ENCODE measurements at regions not wholly inside any gene's neighbourhood (a gene's known extent, or its start where the extent isn't known, plus 50 kb on each side); places are given as distances from the start of the nearest gene placed in this dataset.
A peak's percentile ranks its signal among the peaks of the same experiment; 100 is the strongest.
"Not testable (repeated sequence)": the region's sequence is repeated elsewhere in the genome, so short reads cannot be mapped to it uniquely, and the experiment has no call there.

- no peak for TF ChIP-seq CTCF (IDR thresholded peaks at IDR 0.05; ENCODE audit: low read depth, low read length)
- Histone ChIP-seq H3K4me3 (ENCODE audit: low read depth, low read length) (no peak overlapping the region), H3K9me3 (ENCODE audit: severe bottlenecking) (no peaks in the 10 kb centered on the region), H3K27me3 (ENCODE audit: insufficient read depth, low read depth, severe bottlenecking) (no peaks in the 10 kb centered on the region), H3K27ac (no peak overlapping the region), H3K36me3 (no peaks in the 10 kb centered on the region)
- DNase-seq = no peak
These were observed 448.0 kb downstream of the SLC6A15 start for GRCh38 chr12:84464616-84465015.

DNA sequence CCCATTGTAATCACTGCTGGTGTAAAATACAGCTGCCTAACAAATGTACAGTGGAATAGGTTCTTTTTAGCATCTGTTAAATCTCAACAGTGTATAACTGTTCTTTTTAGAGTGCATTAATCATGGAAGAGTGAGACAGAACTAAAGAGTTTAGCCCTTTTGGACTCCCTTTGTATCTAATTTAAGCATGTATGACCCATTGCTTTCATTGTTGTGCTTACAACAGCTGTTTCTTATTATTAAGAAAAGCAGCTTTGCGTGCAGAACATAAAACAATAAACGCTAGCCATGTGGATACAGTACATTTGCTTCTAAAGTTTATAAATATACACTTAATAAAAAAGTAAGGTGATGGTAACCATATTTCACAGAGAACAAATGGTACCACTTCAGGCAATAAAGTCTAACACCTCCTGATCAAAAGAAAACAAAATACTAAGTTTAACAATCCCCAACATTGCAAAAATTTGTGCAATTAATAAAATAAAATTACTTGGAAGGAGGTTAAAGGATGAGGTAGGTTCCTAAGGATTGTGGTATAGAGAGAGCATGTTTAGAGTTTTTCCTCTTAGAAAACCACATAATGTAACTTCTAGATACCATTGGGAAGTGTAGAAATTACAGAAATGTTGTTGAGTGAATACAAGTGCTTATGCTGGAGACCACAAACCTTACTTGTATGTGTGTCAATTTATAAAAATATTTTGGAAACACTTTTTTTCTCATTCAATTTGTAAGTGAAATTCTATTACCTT is 448.7 kb downstream of the SLC6A15 start:
- TF ChIP-seq CTCF (IDR thresholded peaks at IDR 0.05; ENCODE audit: low read depth, low read length) = no peak
- Histone ChIP-seq H3K36me3 (no peaks in the 10 kb centered on the region), H3K27me3 (ENCODE audit: insufficient read depth, low read depth, severe bottlenecking) (no peaks in the 10 kb centered on the region), H3K9me3 (ENCODE audit: severe bottlenecking) (no peaks in the 10 kb centered on the region), H3K27ac (no peak overlapping the region), H3K4me3 (ENCODE audit: low read depth, low read length) (no peak overlapping the region)
- no peak for DNase-seq

DNA sequence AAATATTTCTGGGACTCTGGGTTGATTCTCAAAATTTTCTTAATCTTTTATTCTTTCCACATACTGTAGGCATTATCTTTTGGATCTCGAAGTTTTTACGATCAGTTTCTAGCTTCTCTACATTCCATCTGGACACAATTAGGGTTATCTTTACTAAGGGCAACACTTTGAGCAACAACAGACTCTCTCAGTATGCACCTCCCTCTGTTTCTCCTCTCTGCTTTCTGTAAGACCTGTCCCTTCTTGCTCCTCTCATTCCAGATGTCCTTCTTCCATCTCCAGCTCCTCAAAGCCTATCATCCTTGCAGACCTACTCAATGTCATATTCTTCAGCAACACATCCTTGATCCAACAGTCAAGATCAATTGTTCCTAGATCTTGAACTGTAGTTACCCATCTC is 457.0 kb downstream of the SLC6A15 start:
- H3K27me3 ChIP-seq (ENCODE audit: insufficient read depth, low read depth, severe bottlenecking) = no peaks in the 10 kb centered on the region
- H3K36me3 ChIP-seq = no peaks in the 10 kb centered on the region
- no peaks in the 10 kb centered on the region for H3K9me3 ChIP-seq (ENCODE audit: severe bottlenecking)
- DNase-seq = no peak
- no peak for TF ChIP-seq CTCF (IDR thresholded peaks at IDR 0.05; ENCODE audit: low read depth, low read length)
- H3K4me3 ChIP-seq (ENCODE audit: low read depth, low read length) = no peak overlapping the region
- no peak overlapping the region for H3K27ac ChIP-seq

GRCh38 chr12:84446478-84446877 is 466.1 kb downstream of the SLC6A15 start:
- H3K4me3 ChIP-seq (ENCODE audit: low read depth, low read length); DNase-seq: not testable (repeated sequence)

GRCh38 chr12:84436134-84436533 is 476.5 kb downstream of the SLC6A15 start:
- DNase-seq = no peak
- no peak for TF ChIP-seq CTCF (IDR thresholded peaks at IDR 0.05; ENCODE audit: low read depth, low read length)
- H3K27ac ChIP-seq = no peak overlapping the region
- no peaks in the 10 kb centered on the region for H3K9me3 ChIP-seq (ENCODE audit: severe bottlenecking)
- no peaks in the 10 kb centered on the region for H3K27me3 ChIP-seq (ENCODE audit: insufficient read depth, low read depth, severe bottlenecking)
- H3K36me3 ChIP-seq = no peaks in the 10 kb centered on the region
- no peak overlapping the region for H3K4me3 ChIP-seq (ENCODE audit: low read depth, low read length)

More at GRCh38 chr12:84446478-84446877, 466.1 kb downstream of the SLC6A15 start:
- H3K36me3 ChIP-seq; H3K9me3 ChIP-seq (ENCODE audit: severe bottlenecking); H3K27me3 ChIP-seq (ENCODE audit: insufficient read depth, low read depth, severe bottlenecking); H3K27ac ChIP-seq: not testable (repeated sequence)

DNA sequence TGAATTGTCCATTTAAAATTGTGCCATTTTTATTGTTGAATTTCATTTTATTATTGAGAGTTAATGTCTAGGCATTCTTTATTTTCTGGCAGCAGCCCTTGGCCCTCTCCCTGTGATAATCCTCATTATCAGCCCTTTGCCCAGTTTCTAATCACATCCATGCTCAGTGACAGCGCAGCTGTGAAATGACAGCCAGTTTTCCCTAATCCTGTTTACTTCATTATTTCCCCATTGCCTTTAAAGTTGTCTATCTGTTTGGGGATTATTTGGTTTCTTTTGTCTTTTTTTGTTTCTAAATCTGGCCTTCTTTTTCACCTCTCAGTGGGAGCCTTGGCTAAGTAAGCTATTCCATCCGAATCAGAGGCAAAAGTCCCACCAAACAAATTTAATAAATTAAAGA is 476.9 kb downstream of the SLC6A15 start:
- no peaks in the 10 kb centered on the region for H3K9me3 ChIP-seq (ENCODE audit: severe bottlenecking)
- TF ChIP-seq CTCF (IDR thresholded peaks at IDR 0.05; ENCODE audit: low read depth, low read length) = no peak
- H3K27ac ChIP-seq = no peak overlapping the region
- no peaks in the 10 kb centered on the region for H3K36me3 ChIP-seq
- no peaks in the 10 kb centered on the region for H3K27me3 ChIP-seq (ENCODE audit: insufficient read depth, low read depth, severe bottlenecking)
- H3K4me3 ChIP-seq (ENCODE audit: low read depth, low read length) = no peak overlapping the region
- peak; percentile 8 for DNase-seq

Data from WERI-Rb-1 (cell line).